Neuronal stem cell (in vitro differentiated cells): ENCODE measurements at regions not wholly inside any gene's neighbourhood (a gene's known extent, or its start where the extent isn't known, plus 50 kb on each side); places are given as distances from the start of the nearest gene placed in this dataset.

Experiments
- DNase-seq: peaks from one replicate; pipeline ENCODE4 v3.0.0-alpha.2; 2013; ENCODE audit warnings: low spot score
- H2AFZ ChIP-seq: one replicate; pipeline ENCODE4 v1.6.1; 2013; ENCODE audit warnings: mild to moderate bottlenecking, low read length, inconsistent platforms
- H2AK5ac ChIP-seq: 2 replicates; pipeline ENCODE4 v1.6.1; 2013; ENCODE audit warnings: low read depth, mild to moderate bottlenecking, inconsistent platforms, low read length, moderate library complexity, mixed read lengths
- H2BK120ac ChIP-seq: 2 replicates; pipeline ENCODE4 v1.6.1; 2013; ENCODE audit warnings: low read depth, mild to moderate bottlenecking, inconsistent platforms, low read length, moderate library complexity, mixed read lengths
- H2BK12ac ChIP-seq: one replicate; pipeline ENCODE4 v1.6.1; 2013; ENCODE audit warnings: low read length, inconsistent platforms
- H2BK15ac ChIP-seq: 2 replicates; pipeline ENCODE4 v1.6.1; 2013; ENCODE audit warnings: mild to moderate bottlenecking, low read length, inconsistent platforms, mixed read lengths
- H2BK5ac ChIP-seq: one replicate; pipeline ENCODE4 v1.6.1; 2013; ENCODE audit warnings: inconsistent platforms, mild to moderate bottlenecking, low read length, moderate library complexity
- H3K14ac ChIP-seq: one replicate; pipeline ENCODE4 v1.6.1; 2013; ENCODE audit warnings: low read length, inconsistent platforms
- H3K18ac ChIP-seq: 2 replicates; pipeline ENCODE4 v1.6.1; 2013; ENCODE audit warnings: low read length, inconsistent platforms
- H3K23ac ChIP-seq: 2 replicates; pipeline ENCODE4 v1.6.1; 2013; ENCODE audit warnings: low read depth, mild to moderate bottlenecking, mixed read lengths, low read length, inconsistent platforms; ENCODE audit not compliant: poor library complexity
- H3K27ac ChIP-seq: replicated peaks from 3 replicates; pipeline ENCODE4 v1.5.1; 2013; ENCODE audit warnings: low read length, inconsistent platforms
- H3K27me3 ChIP-seq, 3 experiments: 2 replicates each; pipeline ENCODE4 v1.6.1; 2013; ENCODE audit warnings: low read length in 3 of 3, mild to moderate bottlenecking in 2 of 3, inconsistent platforms in 1 of 3, low read depth in 1 of 3, mixed read lengths in 1 of 3, moderate library complexity in 1 of 3; ENCODE audit not compliant: control insufficient read depth in 3 of 3, insufficient read depth in 3 of 3
- H3K36me3 ChIP-seq, 2 donors: replicated peaks in 1 of 2; 2 replicates each; pipeline ENCODE4 v1.6.1; 2013; ENCODE audit warnings: low read length in 2 of 2; ENCODE audit not compliant: control insufficient read depth in 2 of 2, insufficient read depth in 2 of 2
- H3K4ac ChIP-seq: 2 replicates; pipeline ENCODE4 v1.6.1; 2013; ENCODE audit warnings: inconsistent platforms, mild to moderate bottlenecking, low read length, moderate library complexity
- H3K4me1 ChIP-seq, 2 donors: 1 replicate in 1 of 2; 2 replicates in 1 of 2; pipeline ENCODE4 v1.6.1; 2013; ENCODE audit warnings: low read length in 2 of 2, low read depth in 1 of 2; ENCODE audit not compliant: control insufficient read depth in 2 of 2, insufficient read depth in 1 of 2
- H3K4me2 ChIP-seq: one replicate; pipeline ENCODE4 v1.6.1; 2013; ENCODE audit warnings: mild to moderate bottlenecking, low read length, inconsistent platforms; ENCODE audit not compliant: insufficient read depth, poor library complexity, severe bottlenecking
- H3K4me3 ChIP-seq, 2 donors: 2 replicates each; pipeline ENCODE4 v1.5.1; 2013; ENCODE audit warnings: low read length in 2 of 2, mild to moderate bottlenecking in 2 of 2, inconsistent platforms in 1 of 2, moderate library complexity in 1 of 2
- H3K79me1 ChIP-seq: one replicate; pipeline ENCODE4 v1.6.1; 2013; ENCODE audit warnings: low read depth, mild to moderate bottlenecking, inconsistent platforms, low read length, moderate library complexity
- H3K9ac ChIP-seq: one replicate; pipeline ENCODE4 v1.6.1; 2013; ENCODE audit warnings: mild to moderate bottlenecking, low read depth, low read length, inconsistent platforms; ENCODE audit not compliant: poor library complexity
- H3K9me3 ChIP-seq, 2 donors: replicated peaks in 1 of 2; 2 replicates each; pipeline versions ENCODE3 to v1.6.1; 2013; ENCODE audit warnings: low read length in 2 of 2, mild to moderate bottlenecking in 2 of 2, inconsistent platforms in 1 of 2, low read depth in 1 of 2, mixed read lengths in 1 of 2, moderate library complexity in 1 of 2; ENCODE audit not compliant: control insufficient read depth in 2 of 2, insufficient read depth in 1 of 2
- H4K8ac ChIP-seq: one replicate; pipeline ENCODE4 v1.6.1; 2013; ENCODE audit warnings: low read depth, mild to moderate bottlenecking, inconsistent platforms, low read length, moderate library complexity
- H4K91ac ChIP-seq: one replicate; pipeline ENCODE4 v1.6.1; 2013; ENCODE audit warnings: low read length, low read depth, mild to moderate bottlenecking, inconsistent platforms; ENCODE audit not compliant: poor library complexity
- WGBS, 2 donors: extraction: QIAGEN DNeasy Blood & Tissue Kit; methylation state at CpG; one replicate each; pipeline ENCODE4 v1.1.7; 2013; ENCODE audit warnings: missing lambda C conversion rate in 2 of 2, mixed read lengths in 1 of 2; ENCODE audit not compliant: insufficient read length in 2 of 2, insufficient replicate concordance in 1 of 2; ENCODE audit errors: extremely low coverage in 2 of 2; 5-methylcytosine and 5-hydroxymethylcytosine counted together

DNA sequence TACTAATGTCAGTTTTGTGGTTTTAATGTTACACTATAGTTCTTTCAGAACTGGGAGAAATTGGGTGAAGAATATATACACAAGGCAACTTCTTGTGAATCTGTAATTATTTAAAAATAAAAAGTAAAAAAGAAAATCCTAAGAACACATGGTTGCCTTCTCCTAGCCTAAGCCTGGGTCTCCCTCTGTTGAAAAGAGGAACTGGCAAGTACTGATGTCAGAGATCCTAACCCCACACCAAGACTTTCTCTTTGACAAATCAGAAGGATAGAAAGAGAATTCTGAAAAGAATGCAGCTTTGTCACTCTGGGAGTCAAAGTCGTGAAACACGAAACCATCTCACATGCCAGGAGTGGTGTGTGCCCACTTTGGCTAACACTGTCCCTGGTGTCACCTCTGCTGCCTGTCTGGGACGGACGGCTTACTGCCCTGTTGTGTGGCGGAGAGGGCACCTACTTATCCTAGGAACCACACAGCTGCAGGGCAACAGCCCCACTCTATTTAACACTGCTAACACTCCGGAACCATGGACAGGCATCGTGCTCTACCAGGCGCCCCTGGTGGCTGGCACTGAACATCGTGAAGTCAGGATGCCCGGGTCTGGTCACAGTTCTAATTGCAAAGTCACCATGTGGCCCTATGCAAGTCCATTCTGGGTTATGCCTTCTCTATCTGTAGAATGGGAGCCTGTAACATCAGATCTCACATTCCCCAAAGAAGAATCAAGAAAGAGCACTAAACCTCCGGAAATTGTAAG lies 108.7 kb upstream of the CD82 start:
- Histone ChIP-seq H3K18ac (peak overlapping the region; percentile 2), H2BK15ac (no peak overlapping the region), H3K9ac (no peak overlapping the region), H3K27ac (no peak overlapping the region), H4K91ac (no peak overlapping the region), H3K27me3 (peaks cover 0 to 4% (median 0%) of the 10 kb centered on the region in 3 experiments), H3K9me3 (no peaks in the 10 kb centered on the region), H2BK12ac (no peak overlapping the region), H3K23ac (no peak overlapping the region), H3K4me3 (no peak overlapping the region), H2BK120ac (no peak overlapping the region), H3K4me1 (peaks cover 0 to 2% of the 10 kb centered on the region in 2 donors), H2AFZ (no peak overlapping the region), H2BK5ac (no peak overlapping the region), H3K4me2 (no peak overlapping the region), H3K14ac (no peak overlapping the region), H4K8ac (no peak overlapping the region), H2AK5ac (no peak overlapping the region), H3K36me3 (no peaks in the 10 kb centered on the region), H3K79me1 (no peaks in the 10 kb centered on the region), H3K4ac (no peak overlapping the region)
- DNase-seq: no peak
- WGBS, 2 donors: no CpG with 5 or more reads among the region's 11 CpGs

- Histone ChIP-seq H3K14ac (no peak overlapping the region), H3K4me1 (peaks cover 0 to 2% of the 10 kb centered on the region in 2 donors), H3K79me1 (no peaks in the 10 kb centered on the region), H3K4me3 (no peak overlapping the region), H3K9me3 (no peaks in the 10 kb centered on the region), H4K91ac (no peak overlapping the region), H3K4me2 (no peak overlapping the region), H3K18ac (no peak overlapping the region), H2BK5ac (no peak overlapping the region), H2AK5ac (no peak overlapping the region), H3K27ac (no peak overlapping the region), H2AFZ (no peak overlapping the region), H2BK120ac (no peak overlapping the region), H3K4ac (no peak overlapping the region), H2BK12ac (no peak overlapping the region), H3K23ac (no peak overlapping the region), H4K8ac (no peak overlapping the region), H2BK15ac (no peak overlapping the region), H3K36me3 (no peaks in the 10 kb centered on the region), H3K9ac (no peak overlapping the region), H3K27me3 (peaks cover 0 to 4% (median 0%) of the 10 kb centered on the region in 3 experiments)
- DNase-seq: no peak
Observed at GRCh38 chr11:44457862-44458261, 107.6 kb upstream of the CD82 start.

DNA sequence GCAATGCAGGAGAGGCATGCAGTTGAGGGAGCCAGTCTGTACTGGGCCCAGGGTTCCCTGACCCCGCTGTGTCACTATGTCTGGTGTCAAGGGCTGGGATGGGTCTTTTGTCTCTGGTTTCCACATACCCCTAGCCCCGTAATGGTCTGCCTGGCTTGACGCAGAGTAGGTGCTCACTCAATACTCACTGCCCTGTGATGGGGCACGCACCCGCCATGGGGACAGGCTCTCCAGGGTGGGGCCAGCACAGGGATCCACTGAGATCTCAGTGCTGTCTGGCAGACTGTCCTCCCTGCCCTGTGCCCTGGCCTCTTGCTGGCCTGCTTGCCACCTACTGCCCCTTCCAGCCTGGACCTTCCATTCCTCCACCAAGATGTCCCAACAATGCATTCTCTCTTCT lies 101.7 kb upstream of the CD82 start:
- no CpG with 5 or more reads among the region's 5 CpGs for WGBS, 2 donors
- H3K4me1 ChIP-seq: peaks cover 0 to 10% of the 10 kb centered on the region in 2 donors
- no peak overlapping the region for H2BK5ac ChIP-seq
- H3K9me3 ChIP-seq: peaks cover 0 to 9% of the 10 kb centered on the region in 2 donors
- H3K18ac ChIP-seq: no peak overlapping the region
- H4K8ac ChIP-seq: no peak overlapping the region
- no peak overlapping the region for H3K4ac ChIP-seq
- H3K27me3 ChIP-seq: peaks cover 0 to 4% (median 0%) of the 10 kb centered on the region in 3 experiments
- H2BK12ac ChIP-seq: no peak overlapping the region
- H2AK5ac ChIP-seq: peak overlapping the region; percentile 23
- DNase-seq: no peak
- no peak overlapping the region for H3K9ac ChIP-seq
- no peak overlapping the region for H3K27ac ChIP-seq
- no peak overlapping the region for H3K14ac ChIP-seq
- no peak overlapping the region for H2BK15ac ChIP-seq
- no peak overlapping the region for H3K23ac ChIP-seq
- no peak overlapping the region for H2BK120ac ChIP-seq
- H2AFZ ChIP-seq: no peak overlapping the region
- H3K36me3 ChIP-seq: no peaks in the 10 kb centered on the region
- peaks cover 1% of the 10 kb centered on the region for H3K79me1 ChIP-seq
- H4K91ac ChIP-seq: no peak overlapping the region
- H3K4me3 ChIP-seq: peak overlapping the region in 1 of 2 donors; percentile 2
- H3K4me2 ChIP-seq: no peak overlapping the region

GRCh38 chr11:44464741-44465140 lies 100.7 kb upstream of the CD82 start:
- Histone ChIP-seq H4K91ac (no peak overlapping the region), H3K27me3 (peaks cover 0 to 4% (median 0%) of the 10 kb centered on the region in 3 experiments), H2BK120ac (no peak overlapping the region), H3K27ac (no peak overlapping the region), H3K23ac (no peak overlapping the region), H3K4me3 (no peak overlapping the region), H3K4ac (no peak overlapping the region), H3K36me3 (no peaks in the 10 kb centered on the region), H3K4me2 (no peak overlapping the region), H4K8ac (no peak overlapping the region), H3K14ac (no peak overlapping the region), H2BK15ac (no peak overlapping the region), H3K4me1 (peaks cover 0 to 10% of the 10 kb centered on the region in 2 donors), H2BK5ac (no peak overlapping the region), H2AK5ac (no peak overlapping the region), H3K9me3 (peaks cover 0 to 9% of the 10 kb centered on the region in 2 donors), H3K9ac (no peak overlapping the region), H2AFZ (no peak overlapping the region), H3K18ac (no peak overlapping the region), H3K79me1 (peaks cover 1% of the 10 kb centered on the region), H2BK12ac (no peak overlapping the region)
- DNase-seq: no peak
- WGBS, 2 donors: no CpG with 5 or more reads among the region's 1 CpG
